ENCODE measurements at regions not wholly inside any gene's neighbourhood (a gene's known extent, or its start where the extent isn't known, plus 50 kb on each side); places are given as distances from the start of the nearest gene placed in this dataset.
A peak's percentile ranks its signal among the peaks of the same experiment; 100 is the strongest.

DNA sequence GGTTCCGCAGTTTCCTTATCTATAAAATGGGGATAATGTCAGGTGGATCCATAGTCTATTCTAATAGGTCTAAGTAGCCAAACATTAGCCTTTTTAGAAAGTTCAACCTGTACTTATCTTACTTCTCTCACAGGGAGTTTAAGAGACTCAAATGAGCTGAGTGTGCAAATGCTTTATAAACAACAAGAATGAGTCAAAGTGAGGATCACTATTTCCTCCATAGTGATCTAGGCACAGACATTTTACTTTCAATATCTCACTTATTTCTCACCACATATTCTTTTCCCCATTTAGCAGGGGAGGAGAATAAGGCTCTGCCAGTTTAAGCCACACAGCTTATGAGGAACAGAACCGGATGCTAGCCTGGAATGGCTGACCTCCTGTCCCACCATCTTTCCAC is 92.1 kb upstream of the LMO4 start:
- H4K8ac ChIP-seq (ENCODE audit: extremely low read depth, insufficient read depth, low read length) = no peak overlapping the region
- POLR2A ChIA-PET (ENCODE audit: partially characterized antibody) = no interaction called here
- no peak overlapping the region for H2BK20ac ChIP-seq (ENCODE audit: low read length)
- no peak for DNase-seq (ENCODE audit: low read depth in 1 of 2, low spot score in 2 of 2)
- H4K91ac ChIP-seq (replicated peaks; ENCODE audit: insufficient read length, low read length) = no peak overlapping the region
- no peak overlapping the region for H3K4ac ChIP-seq (replicated peaks; ENCODE audit: insufficient read length, low read depth, low read length)
- H2BK120ac ChIP-seq (replicated peaks; ENCODE audit: low read depth, low read length) = no peak overlapping the region
- H3K27me3 ChIP-seq (replicated peaks in 1 of 4; ENCODE audit: control insufficient read depth in 3 of 4, extremely low read depth in 1 of 4, insufficient read depth in 3 of 4, low read length in 3 of 4) = no peaks in the 10 kb centered on the region
- no peaks in the 10 kb centered on the region for H3K79me2 ChIP-seq (ENCODE audit: control insufficient read depth in 1 of 2, insufficient read depth in 2 of 2, low read length in 2 of 2)
- H3K36me3 ChIP-seq (ENCODE audit: control insufficient read depth in 2 of 4, insufficient read depth in 4 of 4, low read length in 3 of 4) = no peaks in the 10 kb centered on the region
- H3K56ac ChIP-seq (replicated peaks; ENCODE audit: insufficient read length, low read depth, low read length) = no peak overlapping the region
- 78% methylated on average over 2 of the region's 2 CpGs; no CpG with 5 or more reads in 1 of the 2 experiments for WGBS, 2 experiments (ENCODE audit: extremely low coverage in 1 of 2, insufficient coverage in 1 of 2, insufficient read length in 1 of 2, insufficient replicate concordance in 2 of 2, low coverage in 1 of 2, low lambda C conversion rate in 2 of 2, missing lambda C conversion rate in 1 of 2)
- FAIRE-seq = no peak
- H3K23ac ChIP-seq (ENCODE audit: insufficient read length) = no peak overlapping the region
- H3K18ac ChIP-seq (ENCODE audit: extremely low read depth, low read length) = no peak overlapping the region
- no peak overlapping the region for H2BK12ac ChIP-seq (ENCODE audit: low read depth, low read length)
- H4K20me1 ChIP-seq (replicated peaks in 1 of 2; ENCODE audit: control insufficient read depth in 1 of 2, insufficient read depth in 2 of 2, low read length in 2 of 2) = no peaks in the 10 kb centered on the region
- H3K9ac ChIP-seq (replicated peaks in 1 of 4; ENCODE audit: extremely low read depth in 1 of 4, low read depth in 3 of 4, low read length in 3 of 4) = no peak overlapping the region
- no peak overlapping the region for H3K4me3 ChIP-seq (ENCODE audit: extremely low read depth in 1 of 4, insufficient read depth in 2 of 4, low read depth in 3 of 4, low read length in 4 of 4)
- H3K14ac ChIP-seq (ENCODE audit: insufficient read length) = no peak overlapping the region
- CTCF ChIA-PET (ENCODE audit: partially characterized antibody) = no interaction called here
- no peak overlapping the region for H2BK5ac ChIP-seq (ENCODE audit: low read depth, low read length)
- H4K5ac ChIP-seq (ENCODE audit: insufficient read length, low read depth, low read length) = no peak overlapping the region
- TF ChIP-seq NANOG (IDR thresholded peaks at IDR 0.05; ENCODE audit: insufficient read depth, low read depth, low read length, poor library complexity, severe bottlenecking) (no peak), SAP30 (IDR thresholded peaks at IDR 0.05; ENCODE audit: insufficient read depth, insufficient replicate concordance, low read length) (no peak), CTBP2 (IDR thresholded peaks at IDR 0.05; ENCODE audit: borderline replicate concordance, insufficient read depth, insufficient read length, low read length) (no peak), PHF8 (conservative IDR thresholded peaks at IDR 0.05; ENCODE audit: low read depth, low read length) (no peak)
- H3K79me1 ChIP-seq (ENCODE audit: low read depth, low read length) = no peaks in the 10 kb centered on the region
- H3K4me1 ChIP-seq (replicated peaks in 1 of 4; ENCODE audit: control insufficient read depth in 3 of 4, insufficient read depth in 4 of 4, low read length in 3 of 4) = no peaks in the 10 kb centered on the region; a peak in 1 of 7 replicates
- no peaks in the 10 kb centered on the region for H3K9me3 ChIP-seq (ENCODE audit: insufficient read depth in 2 of 2, low read depth in 1 of 2, low read length in 1 of 2)
- H3K23me2 ChIP-seq (ENCODE audit: low read depth, low read length) = no peaks in the 10 kb centered on the region
- no peak overlapping the region for H2AK5ac ChIP-seq (ENCODE audit: low read depth, low read length)
- no peak overlapping the region for H3K4me2 ChIP-seq (ENCODE audit: insufficient read depth in 1 of 2, low read depth in 2 of 2, low read length in 2 of 2)
- 0 out of 2 replicates have a peak overlapping the region, but pooled peaks have one; percentile 26 for H2AFZ ChIP-seq (ENCODE audit: low read length)
- H3K27ac ChIP-seq (ENCODE audit: low read depth, low read length) = no peak overlapping the region
- H2BK15ac ChIP-seq (ENCODE audit: low read length) = no peak overlapping the region
